Sigmoid colon (tissue), 4 donors: ENCODE measurements at regions not wholly inside any gene's neighbourhood (a gene's known extent, or its start where the extent isn't known, plus 50 kb on each side); places are given as distances from the start of the nearest gene placed in this dataset.

Source experiments
- EP300 ChIP-seq, 4 donors: sonication (generic); formaldehyde crosslinking; IDR thresholded peaks; one replicate each; pipeline ENCODE4 v1.6.1; 2017; ENCODE audit warnings: antibody characterized with exemption in 4 of 4
- POLR2A ChIP-seq, 2 donors: fragments of 450-650 bp; IDR thresholded peaks; one replicate each; pipeline ENCODE4 v1.6.1; 2016; ENCODE audit warnings: antibody characterized with exemption in 2 of 2, mild to moderate bottlenecking in 2 of 2, moderate library complexity in 2 of 2
- POLR2AphosphoS5 ChIP-seq, 4 donors: sonication (generic); formaldehyde crosslinking; IDR thresholded peaks; one replicate each; pipeline ENCODE4 v1.6.1; 2017; ENCODE audit warnings: antibody characterized with exemption in 4 of 4
- TF ChIP-seq, protein P1 (sequence below), 4 experiments: fragments of 450-650 bp in 3 of 4; fragments of 200-600 bp in 1 of 4; IDR thresholded peaks; one replicate each; pipeline ENCODE4 v1.5.1; 2016 to 2019; ENCODE audit warnings: antibody characterized with exemption in 4 of 4, mild to moderate bottlenecking in 3 of 4, moderate library complexity in 2 of 4

GRCh38 chr16:51523400-51523799 lies 372.3 kb upstream of the SALL1 start:
- TF ChIP-seq POLR2A (IDR thresholded peaks at IDR 0.05) (no peak), POLR2AphosphoS5 (IDR thresholded peaks at IDR 0.05) (no peak), EP300 (IDR thresholded peaks at IDR 0.05) (no peak)
- TF ChIP-seq, protein P1, sequence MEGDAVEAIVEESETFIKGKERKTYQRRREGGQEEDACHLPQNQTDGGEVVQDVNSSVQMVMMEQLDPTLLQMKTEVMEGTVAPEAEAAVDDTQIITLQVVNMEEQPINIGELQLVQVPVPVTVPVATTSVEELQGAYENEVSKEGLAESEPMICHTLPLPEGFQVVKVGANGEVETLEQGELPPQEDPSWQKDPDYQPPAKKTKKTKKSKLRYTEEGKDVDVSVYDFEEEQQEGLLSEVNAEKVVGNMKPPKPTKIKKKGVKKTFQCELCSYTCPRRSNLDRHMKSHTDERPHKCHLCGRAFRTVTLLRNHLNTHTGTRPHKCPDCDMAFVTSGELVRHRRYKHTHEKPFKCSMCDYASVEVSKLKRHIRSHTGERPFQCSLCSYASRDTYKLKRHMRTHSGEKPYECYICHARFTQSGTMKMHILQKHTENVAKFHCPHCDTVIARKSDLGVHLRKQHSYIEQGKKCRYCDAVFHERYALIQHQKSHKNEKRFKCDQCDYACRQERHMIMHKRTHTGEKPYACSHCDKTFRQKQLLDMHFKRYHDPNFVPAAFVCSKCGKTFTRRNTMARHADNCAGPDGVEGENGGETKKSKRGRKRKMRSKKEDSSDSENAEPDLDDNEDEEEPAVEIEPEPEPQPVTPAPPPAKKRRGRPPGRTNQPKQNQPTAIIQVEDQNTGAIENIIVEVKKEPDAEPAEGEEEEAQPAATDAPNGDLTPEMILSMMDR (IDR thresholded peaks at IDR 0.05), result no peak
